Transverse colon (tissue), 4 donors: ENCODE measurements at regions not wholly inside any gene's neighbourhood (a gene's known extent, or its start where the extent isn't known, plus 50 kb on each side); places are given as distances from the start of the nearest gene placed in this dataset.
A peak's percentile ranks its signal among the peaks of the same experiment; 100 is the strongest.

Experiments used
- DNase-seq: peaks from one replicate; pipeline ENCODE4 v3.0.0-alpha.2; 2019
- H3K27ac ChIP-seq, 4 donors: fragments of 200-600 bp; sonication (generic); 2 replicates each; pipeline ENCODE4 v1.5.1; 2016 to 2018; ENCODE audit warnings: inconsistent platforms in 4 of 4
- H3K27me3 ChIP-seq: fragments of 200-600 bp; sonication (generic); 2 replicates; pipeline ENCODE4 v1.5.1; 2017; ENCODE audit warnings: inconsistent platforms
- H3K36me3 ChIP-seq, 4 donors: fragments of 200-600 bp; sonication (generic); 2 replicates each; pipeline ENCODE4 v1.5.1; 2017 to 2019; ENCODE audit warnings: inconsistent platforms in 4 of 4
- H3K4me1 ChIP-seq, 4 donors: fragments of 200-600 bp; sonication (generic); 2 replicates each; pipeline ENCODE4 v1.5.1; 2017 to 2020; ENCODE audit warnings: inconsistent platforms in 4 of 4
- H3K4me3 ChIP-seq, 4 donors: fragments of 200-600 bp; sonication (generic); 1 replicate in 1 of 4; 2 replicates in 3 of 4; pipeline versions ENCODE4 v1.5.1 to v1.6.1; 2017 to 2019; ENCODE audit warnings: inconsistent platforms in 4 of 4
- H3K9me3 ChIP-seq, 2 donors: fragments of 200-600 bp; sonication (generic); 2 replicates each; pipeline ENCODE4 v1.5.1; 2017 to 2019; ENCODE audit warnings: inconsistent platforms in 2 of 2
- CTCF ChIP-seq, 5 experiments: fragments of 200-600 bp in 3 of 5; fragments of 450-650 bp in 2 of 5; sonication (generic) in 3 of 5; IDR thresholded peaks; 1 replicate in 2 of 5; 2 replicates in 3 of 5; pipeline ENCODE4 v1.5.1; 2016 to 2017; ENCODE audit warnings: antibody characterized with exemption in 5 of 5, inconsistent platforms in 3 of 5, mild to moderate bottlenecking in 2 of 5, moderate library complexity in 1 of 5
- EP300 ChIP-seq: sonication (generic); formaldehyde crosslinking; IDR thresholded peaks from one replicate; pipeline ENCODE4 v1.6.1; 2017; ENCODE audit warnings: antibody characterized with exemption, low read depth
- POLR2A ChIP-seq: fragments of 450-650 bp; IDR thresholded peaks from one replicate; pipeline ENCODE4 v1.6.1; 2016; ENCODE audit warnings: antibody characterized with exemption, mild to moderate bottlenecking, moderate library complexity
- POLR2AphosphoS5 ChIP-seq, 3 donors: sonication (generic); formaldehyde crosslinking; IDR thresholded peaks; one replicate each; pipeline ENCODE4 v1.6.1; 2016; ENCODE audit warnings: antibody characterized with exemption in 3 of 3
- WGBS, 2 donors: methylation state at CpG; one replicate each; pipeline ENCODE4 v1.1.5; 2018; ENCODE audit warnings: low coverage in 1 of 2; 5-methylcytosine and 5-hydroxymethylcytosine counted together
- in situ Hi-C, 4 donors: fragments of 200-750 bp; cut with MboI; loops; one replicate each; pipeline versions ENCODE4 v1.15.0 to v1.15.1; 2017; ENCODE audit warnings: low sequenced_read_pairs in 3 of 4, low pct_ligation_motif_present in 1 of 4, low pct_unique_long_range_greater_than_20kb in 1 of 4
- intact Hi-C: fragments of 100-400 bp; cut with DNase I; formaldehyde crosslinking; loops from one replicate; pipeline ENCODE4 v1.15.1; 2023; ENCODE audit warnings: low total_unique reads

DNA sequence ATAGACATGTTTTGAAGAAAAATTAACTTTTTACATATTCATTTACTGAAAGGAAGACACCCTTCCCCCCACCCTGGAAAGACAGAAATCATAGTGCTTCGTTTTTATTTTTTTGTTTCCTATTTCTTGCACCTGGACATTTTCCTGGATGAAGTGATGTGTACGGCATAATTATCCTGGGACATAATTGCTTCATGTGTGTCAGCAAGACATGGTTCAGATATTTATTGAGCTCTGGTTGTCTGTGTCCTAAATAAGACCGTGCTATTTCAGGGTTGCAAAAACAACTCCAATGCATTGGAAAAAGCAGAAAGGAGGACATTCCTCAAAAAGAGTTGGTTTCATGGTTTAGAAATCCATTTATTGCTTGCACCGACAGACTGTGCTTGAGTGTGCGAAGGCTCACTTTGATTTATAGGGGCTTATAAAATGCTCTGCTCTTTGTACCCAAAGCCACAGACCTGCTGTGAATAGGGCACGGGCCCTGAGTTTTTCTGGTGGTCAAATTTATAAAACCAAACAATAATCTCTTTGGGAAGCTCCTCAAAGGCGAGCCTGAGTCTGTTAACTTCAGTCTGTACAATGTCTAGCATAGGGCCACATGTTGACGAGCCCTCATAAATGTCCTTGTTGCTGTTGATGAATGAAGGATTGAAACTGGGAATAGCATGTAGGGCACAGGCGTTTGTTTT is 179.5 kb downstream of the SOX4 start:
- 41 to 44% methylated on average over 7 to 9 of the region's 9 CpGs for WGBS, 2 donors

DNA sequence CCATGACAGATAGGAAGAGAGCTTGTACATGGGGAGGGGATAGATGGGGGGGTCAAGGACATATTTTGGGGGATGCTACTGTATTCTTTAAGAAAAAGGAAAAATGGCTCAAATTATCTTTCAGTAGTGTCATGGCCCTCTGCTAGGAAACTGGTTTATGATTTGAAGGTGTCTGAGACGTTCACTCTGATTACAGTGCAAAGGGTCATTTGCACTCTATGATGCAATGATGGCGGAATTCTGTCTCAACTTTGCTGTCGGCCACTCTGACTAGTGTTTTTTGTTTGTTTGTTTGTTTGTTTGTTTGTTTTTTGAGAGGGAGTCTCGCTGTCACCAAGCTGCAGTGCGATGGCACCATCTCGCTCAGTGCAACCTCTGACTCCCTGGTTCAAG is 180.0 kb downstream of the SOX4 start:
- intact Hi-C loops (no loop called here), in situ Hi-C loops (no loop called here)
- TF ChIP-seq CTCF (IDR thresholded peaks at IDR 0.05) = no peak
- no peak for TF ChIP-seq POLR2A
- no peak for TF ChIP-seq EP300
- TF ChIP-seq POLR2AphosphoS5 (IDR thresholded peaks at IDR 0.05) = no peak
- no peak for DNase-seq
- H3K36me3 ChIP-seq = no peaks in the 10 kb centered on the region
- H3K27ac ChIP-seq = peak overlapping the region in 2 of 4 donors; percentile 8 to 19
- peaks cover 5 to 40% (median 16%) of the 10 kb centered on the region in 4 donors for H3K4me1 ChIP-seq
- no peaks in the 10 kb centered on the region for H3K9me3 ChIP-seq
- 72 to 73% methylated on average over 5 to 6 of the region's 6 CpGs for WGBS, 2 donors
- no peaks in the 10 kb centered on the region for H3K27me3 ChIP-seq
- H3K4me3 ChIP-seq = no peak overlapping the region

More for the DNA sequence above, 179.5 kb downstream of the SOX4 start:
- H3K9me3 ChIP-seq = no peaks in the 10 kb centered on the region
- H3K27me3 ChIP-seq = no peaks in the 10 kb centered on the region
- intact Hi-C loops = no loop called here
- no peak for DNase-seq
- no peak overlapping the region for H3K4me3 ChIP-seq
- H3K36me3 ChIP-seq = no peaks in the 10 kb centered on the region
- TF ChIP-seq EP300 = no peak
- TF ChIP-seq POLR2A = no peak
- TF ChIP-seq POLR2AphosphoS5 (IDR thresholded peaks at IDR 0.05) = no peak
- TF ChIP-seq CTCF (IDR thresholded peaks at IDR 0.05) = no peak
- in situ Hi-C loops = no loop called here
- peaks cover 5 to 41% (median 16%) of the 10 kb centered on the region in 4 donors for H3K4me1 ChIP-seq
- H3K27ac ChIP-seq = peak overlapping the region in 2 of 4 donors; percentile 8 to 19

DNA sequence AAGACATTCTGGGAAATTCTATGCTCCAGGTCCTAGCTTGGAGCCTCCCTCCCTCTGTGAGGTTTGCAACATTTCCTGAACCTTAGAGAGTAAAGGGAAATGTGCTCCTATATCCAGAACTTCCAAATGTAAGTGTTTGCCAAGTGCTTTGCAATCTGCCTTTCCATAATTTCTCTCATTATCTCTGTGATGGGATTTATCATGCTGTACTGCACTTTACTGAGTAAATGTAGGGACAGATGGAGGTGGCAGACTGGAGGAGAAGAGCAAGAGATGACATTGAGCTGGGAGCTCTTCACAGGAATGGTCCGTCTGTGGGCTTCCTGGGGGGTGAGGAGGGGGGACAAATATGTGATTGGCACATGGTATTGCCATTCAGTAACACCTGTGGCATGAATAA is 184.3 kb downstream of the SOX4 start:
- in situ Hi-C loops (no loop called here), intact Hi-C loops (no loop called here)
- DNase-seq = no peak
- whole genome bisulfite sequencing, 2 donors = 67 to 82% methylated on average over 1 of the region's 1 CpG
- Histone ChIP-seq H3K36me3 (no peaks in the 10 kb centered on the region), H3K9me3 (no peaks in the 10 kb centered on the region), H3K4me1 (peaks cover 2 to 8% (median 6%) of the 10 kb centered on the region in 4 donors), H3K4me3 (no peak overlapping the region), H3K27me3 (no peaks in the 10 kb centered on the region), H3K27ac (no peak overlapping the region)
- TF ChIP-seq EP300 (no peak), POLR2AphosphoS5 (IDR thresholded peaks at IDR 0.05) (no peak), CTCF (IDR thresholded peaks at IDR 0.05) (no peak), POLR2A (no peak)

DNA sequence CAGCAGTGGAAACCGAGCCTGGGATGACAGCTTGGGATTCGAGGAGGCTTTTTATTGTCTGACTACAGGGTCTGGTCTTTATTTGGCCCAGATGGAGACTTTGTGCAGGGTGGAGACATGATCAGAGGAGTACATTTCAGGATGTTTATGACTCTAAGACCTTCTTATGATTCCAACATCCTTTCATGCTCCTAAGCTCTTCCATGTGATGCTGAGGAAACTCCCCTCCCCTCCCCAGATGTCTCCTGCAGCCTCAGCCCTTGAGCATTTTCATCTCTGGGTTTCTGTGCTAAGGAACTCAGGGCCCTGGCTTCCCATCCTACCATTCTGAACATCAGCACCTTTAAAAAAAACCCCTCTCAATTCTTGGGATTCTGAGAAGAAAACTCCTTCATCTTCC is 186.6 kb downstream of the SOX4 start:
- intact Hi-C loops (no loop called here), in situ Hi-C loops (no loop called here)
- H3K9me3 ChIP-seq = no peaks in the 10 kb centered on the region
- no peaks in the 10 kb centered on the region for H3K36me3 ChIP-seq
- H3K27me3 ChIP-seq = no peaks in the 10 kb centered on the region
- WGBS, 2 donors = 39% methylated on average over 2 of the region's 2 CpGs; no CpG with 5 or more reads in 1 of the 2 donors
- no peak overlapping the region for H3K4me3 ChIP-seq
- H3K27ac ChIP-seq = no peak overlapping the region
- no peak for DNase-seq
- TF ChIP-seq CTCF (IDR thresholded peaks at IDR 0.05) (no peak), POLR2AphosphoS5 (IDR thresholded peaks at IDR 0.05) (no peak), EP300 (no peak), POLR2A (no peak)
- no peaks in the 10 kb centered on the region for H3K4me1 ChIP-seq
